GM19238 (cell line): ENCODE measurements at regions not wholly inside any gene's neighbourhood (a gene's known extent, or its start where the extent isn't known, plus 50 kb on each side); places are given as distances from the start of the nearest gene placed in this dataset.

ENCODE experiments used
- DNase-seq: peaks from one replicate; pipeline ENCODE4 v3.0.0; 2011; ENCODE audit warnings: low spot score; ENCODE audit not compliant: insufficient read length

DNA sequence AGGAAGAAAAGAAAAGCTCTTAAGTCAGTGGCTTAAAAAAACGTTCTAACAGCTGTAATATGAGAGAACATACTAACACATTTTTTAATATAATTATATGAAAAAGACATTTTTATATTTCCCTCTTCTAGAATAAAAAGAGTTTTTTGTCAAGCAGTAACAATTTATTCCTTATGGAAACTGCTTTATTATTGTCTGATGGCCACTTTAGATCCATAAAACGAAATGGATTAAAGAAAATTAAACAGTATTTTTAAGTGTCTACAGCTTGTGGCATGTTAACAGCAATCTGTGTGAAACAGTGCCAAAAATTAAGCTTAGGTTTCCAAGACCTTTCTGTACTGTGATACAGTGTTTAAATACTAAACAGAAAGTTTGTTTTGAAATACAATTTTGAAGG, 55.5 kb upstream of the TENM3 start:
- DNase-seq, result no peak

DNA sequence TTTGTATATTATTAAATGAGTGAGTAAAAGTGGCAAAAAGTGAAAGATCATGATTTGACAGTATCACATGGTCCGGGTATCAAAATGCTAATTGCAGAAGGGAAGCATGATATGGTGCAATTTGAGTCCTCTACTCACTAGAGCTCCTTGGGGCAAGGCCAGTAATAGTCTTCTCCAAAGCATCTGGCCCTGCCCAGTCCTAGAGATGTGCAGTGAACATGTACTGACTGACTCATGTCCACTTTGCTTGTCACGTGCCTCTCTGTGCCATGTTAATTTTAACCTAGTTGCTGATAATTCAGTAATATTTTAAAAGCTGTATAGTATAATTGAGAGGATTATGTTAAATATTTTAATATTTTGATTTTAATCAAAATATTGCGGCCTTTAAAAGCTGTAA, 54.6 kb upstream of the TENM3 start:
- no peak for DNase-seq

DNA sequence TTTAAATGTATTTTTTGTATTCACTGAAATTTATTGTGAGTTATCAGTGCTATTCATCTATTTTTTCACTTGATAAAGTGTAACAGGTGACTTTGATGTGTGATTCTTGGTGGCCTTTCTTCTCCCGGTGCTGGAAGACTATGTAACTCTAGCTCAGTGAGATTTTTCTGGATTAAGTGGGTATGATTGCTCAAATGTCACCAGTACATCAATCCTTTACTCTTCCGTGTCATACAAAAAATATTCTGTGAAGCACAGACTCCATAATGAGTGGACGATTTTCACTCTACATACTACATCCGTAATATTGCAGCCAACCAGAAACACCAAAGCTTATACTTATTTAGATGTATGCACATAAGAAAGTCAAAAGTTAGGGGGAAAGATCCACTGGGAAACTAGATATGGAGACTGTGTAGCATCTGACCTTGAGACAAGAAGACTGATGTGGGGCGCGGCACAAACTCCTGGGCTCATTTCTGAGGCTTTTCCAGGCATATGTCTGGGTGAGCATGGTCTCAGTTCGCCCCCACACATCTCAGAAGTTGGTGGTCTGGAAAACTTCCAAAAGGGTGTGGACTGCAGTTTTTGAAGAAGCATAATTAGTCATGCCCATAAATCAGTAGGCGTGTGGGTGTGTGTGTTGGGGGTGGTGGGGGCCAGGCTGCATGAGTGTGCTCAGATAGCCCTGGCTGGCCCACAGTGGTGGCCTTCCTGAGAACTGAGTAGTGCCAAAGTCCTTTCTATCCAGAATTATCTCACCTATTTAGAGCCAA, 53.9 kb upstream of the TENM3 start:
- no peak for DNase-seq

- no peak for DNase-seq
Observed at GRCh38 chr4:182190306-182190705, 52.9 kb upstream of the TENM3 start.

DNA sequence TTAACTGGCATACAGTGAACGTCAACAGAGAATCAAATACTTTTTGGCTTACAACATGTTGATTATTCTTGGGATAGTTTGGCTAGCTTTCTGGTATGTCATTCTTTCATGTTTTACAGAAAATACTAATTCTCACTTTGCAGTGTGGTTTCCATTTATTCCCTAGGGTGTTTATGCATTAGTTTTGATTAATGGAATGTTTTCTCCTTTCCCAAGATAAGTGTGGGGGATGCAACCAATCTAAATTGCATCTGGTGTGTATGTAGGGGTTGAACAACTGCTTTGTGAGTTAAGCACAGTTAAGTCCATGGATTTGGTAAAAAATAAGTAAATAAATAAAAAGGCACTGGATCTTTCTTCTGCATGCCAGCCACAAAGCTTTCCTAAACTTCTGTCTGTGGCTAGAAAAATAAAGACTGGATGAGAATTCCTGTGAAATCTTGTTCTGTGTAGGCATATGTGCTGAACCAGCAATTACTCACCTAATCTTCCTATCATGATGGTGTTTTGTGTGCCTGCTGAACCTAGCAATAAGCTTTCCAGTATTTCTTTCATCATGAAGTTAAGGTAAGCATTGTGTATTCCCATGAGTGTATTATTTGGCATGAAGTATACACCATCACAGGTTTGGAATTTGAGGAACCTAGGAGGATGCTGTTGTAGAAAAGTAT, 50.6 kb upstream of the TENM3 start:
- no peak for DNase-seq

DNA sequence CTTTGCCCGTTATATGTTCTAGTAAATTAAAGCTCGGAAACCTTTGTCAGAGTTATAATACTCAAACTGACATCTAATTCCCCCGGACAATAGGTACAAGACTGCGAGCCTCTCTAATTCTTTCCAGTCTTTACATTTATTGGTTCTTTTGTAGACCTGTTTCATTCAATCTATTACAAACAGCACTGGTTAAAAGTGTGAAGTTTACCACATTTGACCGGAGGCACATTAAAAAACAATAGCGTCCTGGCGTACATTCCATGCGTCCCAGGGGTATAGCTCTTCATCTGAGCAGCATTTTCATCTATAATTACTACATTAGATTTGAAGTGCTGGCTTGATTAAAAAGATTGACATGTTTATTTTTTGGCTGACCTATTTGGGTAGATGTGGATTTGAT, 49.9 kb upstream of the TENM3 start:
- no peak for DNase-seq
